Left lobe of liver (tissue), 2 donors: ENCODE measurements at regions not wholly inside any gene's neighbourhood (a gene's known extent, or its start where the extent isn't known, plus 50 kb on each side); places are given as distances from the start of the nearest gene placed in this dataset.

Source experiments
- ATAC-seq: fragments of 200-7000 bp; cut with Tn5 transposase; one replicate; pipeline ENCODE4 v1.9.1; 2020; ENCODE audit warnings: mild to moderate bottlenecking, moderate library complexity
- DNase-seq: peaks from one replicate; pipeline ENCODE4 v3.0.0-alpha.2; 2020; ENCODE audit warnings: low spot score
- donor health status: DM: no; HTN: no; CAD: no; lungs with moderate emphysema.
- donor health status: DM: no; HTN: yes; CAD: no.

- ATAC-seq = no peak
- no peak for DNase-seq
Measured at GRCh38 chr13:99893567-99893966, 78.0 kb downstream of the ZIC5 start.

DNA sequence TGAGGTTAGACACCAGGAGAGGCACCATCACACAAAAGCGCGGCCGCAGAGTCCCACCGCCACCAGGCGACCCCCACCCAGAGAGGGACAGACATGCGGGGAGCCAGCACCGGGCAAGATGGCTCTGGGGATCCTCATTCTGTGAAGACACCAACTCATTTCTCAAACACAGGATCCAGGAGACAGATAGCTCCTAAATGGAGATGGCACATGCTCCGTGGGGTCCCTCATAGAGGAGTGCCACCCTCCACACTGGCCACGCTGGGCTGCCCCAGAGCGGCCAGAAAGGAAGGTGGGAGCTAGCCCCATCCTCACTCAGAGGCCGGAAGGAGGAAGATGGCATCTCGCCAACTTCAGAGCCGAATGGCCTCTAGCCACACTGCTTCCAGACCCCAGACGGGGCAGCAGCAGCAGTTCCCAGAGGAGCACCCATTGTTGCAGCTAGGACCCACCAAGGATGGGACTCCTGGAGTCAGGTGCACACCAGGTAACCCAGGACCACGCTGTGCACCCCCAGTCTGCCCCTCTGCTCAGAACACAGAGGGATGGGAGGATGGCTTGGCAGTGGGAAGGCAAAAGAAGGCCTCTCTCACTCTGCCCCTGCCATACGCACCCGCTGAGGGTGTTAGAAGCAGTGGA, 78.6 kb downstream of the ZIC5 start:
- no peak for DNase-seq
- no peak for ATAC-seq

- DNase-seq (no peak), ATAC-seq (no peak)
Measured at GRCh38 chr13:99892196-99892613, 79.4 kb downstream of the ZIC5 start.

DNA sequence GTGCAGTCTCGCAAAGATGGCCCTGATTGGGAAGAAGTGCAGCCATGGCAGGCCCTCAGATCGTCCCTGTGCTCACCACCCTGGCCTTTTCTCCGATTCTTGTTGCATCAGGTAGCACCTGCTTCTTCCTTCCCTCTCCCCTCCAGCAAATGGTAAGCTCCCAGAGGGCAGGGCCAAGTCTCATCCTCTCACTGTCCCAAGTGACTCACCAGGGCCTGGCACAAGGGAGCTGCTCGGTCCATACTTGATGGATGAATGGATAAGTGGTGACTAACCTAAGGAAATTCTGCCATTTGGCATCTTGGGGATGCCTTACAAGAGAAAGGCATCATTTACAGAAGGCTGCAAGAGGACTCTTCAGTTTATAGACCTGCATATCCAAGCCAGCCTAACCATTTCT, 84.9 kb downstream of the ZIC5 start:
- DNase-seq (no peak), ATAC-seq (no peak)

DNA sequence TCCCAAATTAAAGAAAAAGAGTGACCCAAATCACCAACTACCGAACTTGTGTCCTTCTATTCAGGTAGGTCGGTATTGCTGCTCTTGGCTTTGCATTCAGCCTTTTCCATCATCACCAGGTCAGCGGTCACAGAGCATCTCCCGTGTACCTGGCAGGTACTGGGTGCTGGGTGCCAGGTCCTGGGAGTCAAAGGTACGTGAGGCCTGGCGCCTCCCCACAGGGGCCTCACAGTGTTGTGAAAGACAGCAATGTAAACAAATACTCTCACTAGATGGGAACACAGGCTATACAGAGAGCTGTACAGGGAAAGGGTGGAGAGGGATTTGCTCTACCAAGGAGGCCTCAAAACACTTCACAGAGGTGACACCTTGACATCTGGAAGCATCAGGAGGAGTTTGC, 86.7 kb downstream of the ZIC5 start:
- peak; percentile 98 for ATAC-seq
- peak; percentile 85 for DNase-seq

- DNase-seq (no peak), ATAC-seq (no peak)
Measured at GRCh38 chr13:99883805-99884204, 87.8 kb downstream of the ZIC5 start.

DNA sequence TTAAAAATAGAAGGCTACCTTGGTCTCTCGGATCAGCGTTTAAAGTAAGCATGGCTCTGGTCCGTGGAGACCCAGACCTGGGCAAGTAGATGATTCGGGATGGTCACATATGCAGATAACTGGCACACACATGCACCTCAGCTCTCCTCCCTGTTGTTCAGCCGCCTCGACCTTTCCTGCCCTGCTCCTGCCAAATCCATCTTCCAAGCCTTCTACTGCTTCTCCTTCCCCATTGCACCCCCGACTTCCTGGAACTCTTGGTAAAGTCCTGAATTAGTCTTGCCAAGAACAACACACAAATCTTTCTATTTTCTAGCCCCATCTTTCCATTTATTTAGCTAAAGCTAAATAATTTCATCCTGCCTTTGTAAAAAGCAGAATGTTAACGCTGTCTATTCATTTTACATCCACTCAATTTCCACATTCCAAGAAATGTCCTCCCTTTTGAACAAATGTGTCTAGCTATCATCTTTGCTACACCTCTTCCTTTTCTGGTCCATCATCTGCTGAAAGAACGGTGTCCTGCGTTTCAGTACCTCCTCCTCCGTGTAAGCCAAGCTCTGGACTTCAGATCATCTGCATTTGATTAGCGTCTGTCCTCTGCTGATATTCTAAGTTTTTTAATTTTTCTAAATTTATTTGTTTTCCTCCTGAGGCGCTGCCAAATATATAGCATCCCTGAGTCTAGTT, 92.5 kb downstream of the ZIC5 start:
- ATAC-seq (no peak), DNase-seq (no peak)

DNA sequence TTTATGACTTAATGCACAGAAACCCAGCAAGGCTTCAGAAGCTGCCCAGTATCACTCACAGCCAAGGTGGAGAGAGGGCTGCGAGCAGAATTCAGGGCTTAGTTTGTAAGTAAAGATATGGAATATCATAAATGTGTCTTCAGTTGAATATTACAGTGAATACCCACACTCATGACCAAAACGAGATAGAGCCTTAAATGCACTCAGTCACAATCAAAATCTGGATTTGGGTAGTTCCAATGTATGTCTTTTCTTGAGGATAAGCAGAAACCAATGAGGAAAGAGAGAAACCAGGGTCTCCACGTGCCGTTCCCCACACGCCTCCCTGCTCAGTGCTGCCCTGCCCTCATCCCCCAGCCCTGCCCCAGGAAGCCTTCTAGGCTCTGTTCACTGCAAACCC, 94.9 kb downstream of the ZIC5 start:
- ATAC-seq (no peak), DNase-seq (no peak)

GRCh38 chr13:99875391-99875790, 96.2 kb downstream of the ZIC5 start:
- no peak for ATAC-seq

GRCh38 chr13:99873832-99874430, 97.6 kb downstream of the ZIC5 start:
- DNase-seq (no peak), ATAC-seq (no peak)

More at GRCh38 chr13:99875391-99875790, 96.2 kb downstream of the ZIC5 start:
- DNase-seq = no peak

- ATAC-seq = no peak
- DNase-seq = no peak
Measured at GRCh38 chr13:99873141-99873540, 98.4 kb downstream of the ZIC5 start.

GRCh38 chr13:99871249-99871898, 100.2 kb downstream of the ZIC5 start:
- DNase-seq (no peak), ATAC-seq (no peak)

- ATAC-seq = no peak
- no peak for DNase-seq
Measured at GRCh38 chr13:99870541-99870940, 101.0 kb downstream of the ZIC5 start.

GRCh38 chr13:99869830-99870229, 101.7 kb downstream of the ZIC5 start:
- ATAC-seq (no peak), DNase-seq (no peak)

- DNase-seq (no peak), ATAC-seq (no peak)
Measured at GRCh38 chr13:99868767-99869166, 102.8 kb downstream of the ZIC5 start.

DNA sequence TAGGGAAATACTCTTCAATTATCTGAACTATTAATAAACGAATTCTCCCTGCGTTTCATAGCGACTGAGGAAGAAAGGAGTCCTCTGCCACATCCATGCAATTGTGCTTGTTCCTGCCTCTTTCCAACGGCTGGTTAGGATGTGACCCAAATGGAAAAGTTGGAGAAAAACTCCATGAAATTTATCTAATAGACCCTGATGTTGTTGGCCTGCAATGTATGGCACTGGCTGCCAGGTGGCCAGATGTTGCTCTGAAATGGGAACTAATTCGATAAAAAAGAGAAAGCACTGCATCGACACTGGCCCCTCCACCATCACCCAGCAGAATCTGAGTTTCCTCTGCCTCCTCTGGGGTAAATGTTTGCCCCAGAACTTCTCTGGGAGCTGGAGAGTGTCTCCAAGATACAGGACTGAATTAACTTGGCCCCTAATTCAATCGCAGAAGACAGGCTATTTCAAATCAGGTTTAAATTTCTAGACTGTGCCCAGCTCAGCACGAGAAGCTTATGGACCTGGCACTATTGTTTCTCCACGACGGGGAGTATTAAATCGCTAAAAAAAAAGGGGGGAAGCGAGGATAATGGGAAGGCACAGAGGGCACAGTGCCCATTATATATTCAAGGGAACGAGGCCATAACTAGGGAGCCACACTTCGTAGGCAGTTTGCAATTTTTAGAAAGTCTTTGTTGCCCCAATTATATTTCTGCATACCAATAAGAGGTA, 103.9 kb downstream of the ZIC5 start:
- DNase-seq (no peak), ATAC-seq (no peak)

GRCh38 chr13:99866781-99867180, 104.8 kb downstream of the ZIC5 start:
- ATAC-seq (no peak), DNase-seq (no peak)

DNA sequence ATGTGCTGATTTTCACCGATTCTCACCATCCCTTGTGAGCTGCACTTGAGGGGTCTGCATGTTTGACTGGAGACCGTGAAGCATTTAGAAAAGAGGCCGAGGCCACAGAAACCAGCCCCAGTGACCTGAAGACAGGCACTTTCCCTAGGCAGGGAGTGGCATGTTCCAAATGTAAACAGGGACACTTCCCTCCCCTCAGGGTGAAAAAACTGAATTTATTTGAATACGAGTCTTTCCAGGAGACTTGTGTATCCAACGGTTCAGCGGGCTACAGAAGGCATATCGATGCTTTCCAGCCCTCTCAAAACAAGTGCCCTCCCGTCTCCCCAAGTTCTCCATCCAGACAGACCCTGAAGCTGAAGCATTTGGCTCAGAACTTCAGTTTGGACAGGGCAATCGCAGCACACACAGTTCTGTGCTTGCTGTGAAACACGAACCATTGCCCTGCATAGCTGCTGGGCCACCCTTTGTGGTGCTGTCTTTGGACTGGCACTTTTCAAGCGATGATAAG, 106.1 kb downstream of the ZIC5 start:
- ATAC-seq (no peak), DNase-seq (no peak)

GRCh38 chr13:99864627-99864990, 107.0 kb downstream of the ZIC5 start:
- ATAC-seq (no peak), DNase-seq (no peak)

GRCh38 chr13:99863789-99864626, 107.6 kb downstream of the ZIC5 start:
- DNase-seq (no peak), ATAC-seq (no peak)
